LoVo (cell line): ENCODE measurements at regions not wholly inside any gene's neighbourhood (a gene's known extent, or its start where the extent isn't known, plus 50 kb on each side); places are given as distances from the start of the nearest gene placed in this dataset.
"Not testable (repeated sequence)": the region's sequence is repeated elsewhere in the genome, so short reads cannot be mapped to it uniquely, and the experiment has no call there.

ENCODE experiments used
- DNase-seq: peaks from one replicate; pipeline ENCODE4 v3.0.0-alpha.2; 2016; ENCODE audit warnings: low spot score

- DNase-seq = no peak
Observed at GRCh38 chr15:21261965-21262850, 178.1 kb downstream of the POTEB3 start.

GRCh38 chr15:21261396-21261964 is 178.8 kb downstream of the POTEB3 start:
- DNase-seq = no peak

GRCh38 chr15:21260966-21261395 is 179.3 kb downstream of the POTEB3 start:
- DNase-seq = no peak

GRCh38 chr15:21258635-21259034 is 181.7 kb downstream of the POTEB3 start:
- DNase-seq = not testable (repeated sequence)

GRCh38 chr15:21249508-21250019 is 190.7 kb downstream of the POTEB3 start:
- not testable (repeated sequence) for DNase-seq
